Panc1 (cell line): ENCODE measurements at regions not wholly inside any gene's neighbourhood (a gene's known extent, or its start where the extent isn't known, plus 50 kb on each side); places are given as distances from the start of the nearest gene placed in this dataset.

Source experiments
- CTCF ChIP-seq: fragments of 450-650 bp; IDR thresholded peaks from 2 replicates; pipeline ENCODE4 v1.5.1; 2017; ENCODE audit warnings: mild to moderate bottlenecking
- POLR2AphosphoS5 ChIP-seq: IDR thresholded peaks from 2 replicates; pipeline ENCODE4 v1.6.1; 2012; ENCODE audit warnings: mild to moderate bottlenecking, low read depth, low read length, moderate library complexity
- REST ChIP-seq, 2 experiments: IDR thresholded peaks; 2 replicates each; pipeline ENCODE4 v1.6.1; 2011 to 2012; ENCODE audit warnings: low read depth in 2 of 2, control low read depth in 1 of 2, low read length in 1 of 2, mild to moderate bottlenecking in 1 of 2, moderate library complexity in 1 of 2; ENCODE audit not compliant: insufficient read depth in 1 of 2
- TCF7L2 ChIP-seq: IDR thresholded peaks from 2 replicates; pipeline ENCODE4 v1.6.1; 2011; ENCODE audit warnings: mild to moderate bottlenecking, low read depth, low read length, inconsistent platforms

GRCh38 chr22:22391543-22391942, 117.0 kb downstream of the ZNF280B start:
- TF ChIP-seq CTCF: no peak
- no peak for TF ChIP-seq POLR2AphosphoS5
- no peak for TF ChIP-seq REST (IDR thresholded peaks at IDR 0.05; ENCODE audit: insufficient read depth in 1 of 2, low read depth in 2 of 2, low read length in 1 of 2)
- no peak for TF ChIP-seq TCF7L2
